Astrocyte of the spinal cord (primary cell): ENCODE measurements at regions not wholly inside any gene's neighbourhood (a gene's known extent, or its start where the extent isn't known, plus 50 kb on each side); places are given as distances from the start of the nearest gene placed in this dataset.
A peak's percentile ranks its signal among the peaks of the same experiment; 100 is the strongest.
"Not testable (repeated sequence)": the region's sequence is repeated elsewhere in the genome, so short reads cannot be mapped to it uniquely, and the experiment has no call there.

Experiments used
- DNase-seq: peaks from one replicate; pipeline ENCODE4 v3.0.0; 2011; ENCODE audit warnings: low read depth, low spot score
- H3K4me3 ChIP-seq: 2 replicates; pipeline ENCODE4 v1.5.1; 2011; ENCODE audit warnings: low read depth, mild to moderate bottlenecking, low read length, moderate library complexity
- CTCF ChIP-seq: IDR thresholded peaks from 2 replicates; pipeline ENCODE4 v1.5.1; 2012; ENCODE audit warnings: low read depth, mild to moderate bottlenecking, low read length, inconsistent platforms
- in situ Hi-C: cut with HindIII; loops from 2 replicates; pipeline ENCODE4 v1.10.0; 2017; ENCODE audit warnings: low sequenced_read_pairs

- no peak for DNase-seq
- no peak for TF ChIP-seq CTCF
- in situ Hi-C loops = no loop called here
- H3K4me3 ChIP-seq = no peak overlapping the region
These were observed 406.5 kb downstream of the MAFB start for GRCh38 chr20:40282541-40282940.

- no peak overlapping the region for H3K4me3 ChIP-seq
- no peak for TF ChIP-seq CTCF
- in situ Hi-C loops = no loop called here
- DNase-seq = no peak
These were observed 408.4 kb downstream of the MAFB start for GRCh38 chr20:40280616-40281015.

DNA sequence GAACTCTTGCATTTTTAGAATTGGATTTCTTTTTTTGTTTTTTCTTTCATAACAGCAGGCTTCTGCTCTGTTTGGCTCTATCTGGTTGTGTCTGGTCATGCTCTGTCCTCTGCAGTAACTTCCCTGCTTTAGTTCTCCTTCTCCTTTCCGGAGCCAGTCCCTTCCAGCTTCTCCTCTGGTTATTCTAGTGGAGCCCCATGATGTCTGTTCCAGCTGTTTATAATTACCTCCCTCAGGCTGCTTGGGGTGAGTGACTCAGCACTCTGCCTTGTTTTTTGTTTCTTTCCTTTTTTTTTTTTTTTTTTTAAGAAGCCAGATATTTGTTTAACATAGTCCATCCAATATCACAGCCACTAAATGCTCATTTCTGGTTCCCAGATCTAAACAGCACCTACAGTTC, 409.6 kb downstream of the MAFB start:
- H3K4me3 ChIP-seq = no peak overlapping the region
- in situ Hi-C loops = no loop called here
- peak; percentile 88 for DNase-seq
- no peak for TF ChIP-seq CTCF

DNA sequence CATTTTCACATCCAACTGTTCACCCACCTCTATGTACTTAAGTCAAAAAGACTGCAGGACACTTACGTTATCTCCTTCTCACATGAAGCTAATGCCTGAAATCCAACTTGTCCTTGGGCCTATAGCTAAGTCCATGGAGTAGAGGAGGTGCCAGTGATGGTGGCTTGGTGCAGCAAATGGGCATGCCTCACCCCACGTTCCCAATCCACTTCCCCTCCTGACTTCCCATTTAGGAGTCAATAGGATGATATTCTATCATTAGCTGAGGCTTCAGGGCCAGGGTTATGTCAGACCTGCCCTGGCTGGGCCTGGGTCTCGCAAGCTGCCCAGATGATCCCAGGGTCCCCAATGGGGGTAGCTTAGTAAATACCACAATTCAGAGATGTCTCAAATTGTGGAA, 410.4 kb downstream of the MAFB start:
- H3K4me3 ChIP-seq = no peak overlapping the region
- in situ Hi-C loops = no loop called here
- TF ChIP-seq CTCF = no peak
- DNase-seq = no peak

- no peak for DNase-seq
- H3K4me3 ChIP-seq = no peak overlapping the region
- in situ Hi-C loops = no loop called here
- TF ChIP-seq CTCF = no peak
These were observed 412.7 kb downstream of the MAFB start for GRCh38 chr20:40276301-40276700.

- no peak for DNase-seq
- in situ Hi-C loops = no loop called here
- no peak for TF ChIP-seq CTCF
- H3K4me3 ChIP-seq = no peak overlapping the region
These were observed 413.3 kb downstream of the MAFB start for GRCh38 chr20:40275738-40276137.

GRCh38 chr20:40274912-40275533, 414.0 kb downstream of the MAFB start:
- no peak for DNase-seq
- in situ Hi-C loops = no loop called here
- no peak for TF ChIP-seq CTCF
- H3K4me3 ChIP-seq = no peak overlapping the region

DNA sequence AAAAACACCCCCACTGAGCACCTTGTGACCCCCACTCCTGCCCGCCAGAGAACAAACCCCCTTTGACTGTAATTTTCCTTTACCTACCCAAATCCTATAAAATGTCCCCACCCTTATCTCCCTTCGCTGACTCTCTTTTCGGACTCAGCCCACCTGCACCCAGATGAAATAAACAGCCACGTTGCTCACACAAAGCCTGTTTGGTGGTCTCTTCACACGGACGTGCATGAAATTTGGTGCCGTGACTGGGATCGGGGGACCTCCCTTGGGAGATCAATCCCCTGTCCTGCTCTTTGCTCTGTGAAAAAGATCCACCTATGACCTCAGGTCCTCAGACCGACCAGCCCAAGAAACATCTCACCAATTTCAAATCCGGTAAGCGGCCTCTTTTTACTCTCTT, 419.8 kb downstream of the MAFB start:
- in situ Hi-C loops, DNase-seq, H3K4me3 ChIP-seq: not testable (repeated sequence)
